HG02973 (cell line): ENCODE measurements at regions not wholly inside any gene's neighbourhood (a gene's known extent, or its start where the extent isn't known, plus 50 kb on each side); places are given as distances from the start of the nearest gene placed in this dataset.
"Not testable (repeated sequence)": the region's sequence is repeated elsewhere in the genome, so short reads cannot be mapped to it uniquely, and the experiment has no call there.

Source experiments
- ATAC-seq: cut with Tn5 transposase; IDR thresholded peaks from one replicate; pipeline ENCODE4 v1.9.1; 2021; ENCODE audit warnings: moderate library complexity; ENCODE audit not compliant: unreplicated experiment

- no peak for ATAC-seq
Observed at GRCh38 chr9:31144614-31145013, 1239.8 kb upstream of the ACO1 start.

DNA sequence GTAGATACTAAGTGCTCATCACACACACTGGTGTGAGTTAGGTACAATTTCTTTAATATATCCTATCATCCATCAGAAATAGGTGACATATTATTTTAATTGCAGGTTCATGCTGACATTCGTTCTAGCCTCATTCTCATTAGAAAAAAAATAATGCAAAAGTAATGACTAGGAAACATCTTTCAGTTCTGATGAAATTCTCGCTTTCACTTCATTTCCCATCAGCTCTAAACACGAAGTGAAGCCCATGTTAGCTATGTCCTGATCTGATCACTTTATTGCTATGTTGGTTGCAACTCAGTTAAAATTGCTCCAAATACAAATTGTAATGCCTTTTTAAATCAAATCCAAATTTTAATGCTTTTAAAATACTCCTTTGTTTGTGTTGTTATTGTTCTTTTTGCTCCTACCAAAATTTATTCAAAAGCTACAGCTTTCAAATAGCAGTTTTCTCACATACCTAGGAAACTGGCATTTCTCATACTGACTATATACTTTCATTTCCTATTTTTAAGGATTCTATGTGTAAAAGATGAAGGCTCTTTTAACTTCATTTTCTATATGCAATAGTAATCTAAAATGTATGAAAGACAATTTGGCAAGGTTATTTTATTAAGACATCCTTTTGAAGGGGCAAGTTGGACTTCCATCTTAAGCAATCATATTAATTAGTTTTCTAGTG is 1237.8 kb upstream of the ACO1 start:
- ATAC-seq, result peak; percentile 97

- ATAC-seq, result peak; percentile 84
Observed at GRCh38 chr9:31153250-31153840, 1231.1 kb upstream of the ACO1 start.

DNA sequence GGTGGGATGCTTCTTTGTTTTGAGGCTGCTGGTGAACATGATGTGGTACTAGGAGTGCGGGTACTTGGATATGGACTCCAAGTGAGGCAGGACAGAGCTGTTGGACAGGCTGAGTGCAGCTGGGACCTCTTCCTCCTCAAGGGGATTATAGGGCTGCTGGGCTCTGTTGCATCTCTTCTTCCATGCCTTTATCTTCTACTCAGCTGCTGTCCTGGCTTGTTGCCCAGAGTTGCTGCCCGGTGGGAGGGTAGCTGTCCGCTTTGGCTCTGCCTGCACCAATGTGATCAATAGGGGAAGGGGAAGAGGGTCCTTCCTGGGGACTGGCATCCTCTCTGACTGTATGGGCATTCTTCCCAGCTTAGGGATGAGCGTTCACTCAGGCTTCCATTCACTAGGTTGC is 1217.9 kb upstream of the ACO1 start:
- ATAC-seq, result no peak

GRCh38 chr9:31168161-31168560 is 1216.3 kb upstream of the ACO1 start:
- no peak for ATAC-seq

- no peak for ATAC-seq
Observed at GRCh38 chr9:31174681-31175080, 1209.8 kb upstream of the ACO1 start.

- no peak for ATAC-seq
Observed at GRCh38 chr9:31183866-31184265, 1200.6 kb upstream of the ACO1 start.

DNA sequence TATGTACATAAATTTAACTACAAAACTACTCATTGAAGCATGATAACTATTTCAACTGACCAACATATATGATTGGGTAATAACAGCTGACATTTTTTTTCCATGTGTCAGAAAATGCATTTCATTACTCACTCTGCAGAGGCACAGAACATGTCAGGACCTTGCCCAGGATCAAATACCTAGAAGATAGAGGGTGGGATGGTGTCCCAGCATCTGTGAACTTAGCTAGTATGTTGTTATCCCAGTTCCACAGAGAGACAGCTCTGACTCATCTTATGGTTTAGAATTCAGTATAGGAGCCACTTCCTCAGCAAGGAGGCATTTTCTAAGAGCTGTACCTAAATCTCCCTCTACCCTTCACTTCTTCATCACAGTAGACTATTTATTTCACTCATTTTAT is 1198.6 kb upstream of the ACO1 start:
- no peak for ATAC-seq

DNA sequence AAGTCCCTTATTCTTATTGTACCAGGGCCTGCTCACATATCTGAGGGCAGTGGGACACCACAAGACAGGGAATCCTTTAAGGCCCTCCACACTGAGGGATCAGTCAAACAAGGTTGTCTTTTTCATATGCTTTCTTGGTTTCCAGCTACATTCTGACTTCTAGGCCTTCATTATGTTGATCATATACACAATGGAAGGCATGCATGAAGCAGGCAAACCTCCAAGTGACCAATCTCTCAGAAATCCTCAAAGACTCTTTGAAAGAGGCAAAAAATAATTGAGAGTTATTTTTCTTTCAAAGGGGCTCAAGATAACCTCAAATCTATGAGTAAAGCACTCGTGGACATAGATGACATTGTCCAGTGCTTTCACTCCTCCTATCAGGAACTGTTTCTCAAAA is 1195.9 kb upstream of the ACO1 start:
- no peak for ATAC-seq

GRCh38 chr9:31210978-31211570 is 1173.4 kb upstream of the ACO1 start:
- no peak for ATAC-seq

GRCh38 chr9:31229976-31230375 is 1154.5 kb upstream of the ACO1 start:
- not testable (repeated sequence) for ATAC-seq

GRCh38 chr9:31232485-31232884 is 1152.0 kb upstream of the ACO1 start:
- no peak for ATAC-seq

GRCh38 chr9:31236344-31236743 is 1148.1 kb upstream of the ACO1 start:
- ATAC-seq, result no peak

DNA sequence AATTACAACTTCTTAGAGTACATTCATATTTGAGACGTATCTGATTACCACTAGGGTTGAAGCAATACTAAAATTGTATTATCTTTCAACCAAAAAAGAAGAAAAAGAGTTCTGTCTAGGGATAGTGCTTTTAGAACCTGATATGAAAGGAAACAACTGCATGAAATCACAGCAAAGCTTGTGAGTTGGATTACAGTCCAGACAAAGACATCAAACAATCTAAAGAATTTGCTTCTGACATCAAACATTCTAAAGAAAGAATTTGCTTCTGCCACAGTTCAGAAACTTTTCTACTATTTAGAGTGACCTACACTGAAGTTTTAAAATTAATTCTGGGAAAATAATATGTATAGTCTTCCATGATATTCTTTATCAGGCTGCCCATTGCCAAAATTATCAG is 1141.1 kb upstream of the ACO1 start:
- no peak for ATAC-seq

DNA sequence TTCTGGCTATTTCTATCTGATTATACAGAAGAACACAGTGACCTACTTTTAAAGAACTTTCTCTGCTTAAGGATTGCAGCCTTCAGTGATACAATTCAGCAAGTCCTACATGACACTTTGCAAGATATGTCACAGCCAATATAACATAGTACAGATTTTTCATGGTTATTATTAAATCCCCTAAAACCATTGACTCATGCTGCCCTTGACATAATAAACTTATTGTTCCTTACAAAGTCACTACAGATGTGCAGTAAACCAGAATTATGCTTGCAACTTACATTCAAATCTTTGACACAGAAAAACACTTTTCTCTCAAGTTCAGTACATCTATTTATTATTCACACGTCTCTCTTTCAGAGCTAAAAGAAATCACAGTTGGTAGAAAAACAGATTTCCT is 1136.3 kb upstream of the ACO1 start:
- ATAC-seq, result no peak

GRCh38 chr9:31251386-31251785 is 1133.1 kb upstream of the ACO1 start:
- no peak for ATAC-seq

DNA sequence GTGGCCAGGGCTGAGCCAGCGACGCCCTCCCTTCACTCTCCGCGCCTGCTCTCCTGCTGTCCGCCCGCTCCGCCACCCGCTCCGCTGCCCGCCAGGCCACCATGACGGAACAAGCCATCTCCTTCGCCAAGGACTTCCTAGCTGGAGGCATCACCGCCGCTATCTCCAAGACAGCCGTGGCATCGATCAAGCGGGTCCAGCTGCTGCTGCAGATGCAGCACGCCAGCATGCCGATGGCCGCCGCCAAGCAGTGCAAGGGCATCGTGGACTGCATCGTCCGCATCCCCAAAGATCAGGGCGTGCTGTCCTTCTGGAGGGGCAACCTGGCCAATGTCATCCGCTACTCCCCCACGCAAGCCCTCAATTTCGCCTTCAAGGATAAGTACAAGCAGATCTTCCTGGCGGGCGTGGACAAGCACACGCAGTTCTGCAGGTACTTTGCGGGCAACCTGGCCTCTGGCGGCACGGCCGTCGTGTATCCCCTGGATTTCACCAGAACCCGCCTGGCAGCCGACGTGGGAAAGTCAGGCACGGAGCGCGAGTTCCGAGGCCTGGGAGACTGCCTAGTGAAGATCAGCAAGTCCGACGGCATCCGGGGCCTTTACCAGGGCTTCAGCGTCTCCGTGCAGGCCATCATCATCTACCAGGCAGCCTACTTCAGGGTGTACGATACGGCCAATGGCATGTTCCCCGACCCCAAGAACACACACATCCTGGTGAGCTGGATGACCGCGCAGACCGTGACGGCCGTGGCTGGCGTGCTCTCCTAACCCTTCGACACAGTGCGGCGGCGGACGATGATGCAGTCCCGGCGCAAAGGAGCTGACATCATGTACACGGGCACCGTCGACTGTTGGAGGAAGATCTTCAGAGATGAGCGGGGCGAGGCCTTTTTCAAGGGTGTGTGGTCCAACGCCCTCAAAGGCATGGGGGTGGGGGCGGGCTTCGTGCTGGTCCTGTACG is 1130.4 kb upstream of the ACO1 start:
- no peak for ATAC-seq

DNA sequence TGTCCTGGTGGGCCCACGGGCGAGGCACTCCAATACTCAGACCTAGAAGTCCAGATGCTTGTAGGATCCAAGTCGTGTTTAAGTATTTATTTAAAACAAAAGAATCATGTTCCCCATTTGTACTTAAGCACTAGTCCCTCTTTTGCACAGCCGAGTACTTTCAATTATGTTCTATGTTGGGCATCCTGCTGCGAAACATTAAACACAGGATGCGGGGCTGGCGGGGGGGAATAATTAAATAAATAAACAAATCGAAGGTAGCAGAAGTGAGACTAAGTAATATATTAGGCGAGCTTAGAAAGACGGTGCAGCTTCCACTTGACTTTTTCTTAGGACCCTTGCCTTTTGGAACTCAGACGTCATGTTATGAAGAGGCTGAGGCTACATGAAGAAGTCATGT is 1129.2 kb upstream of the ACO1 start:
- no peak for ATAC-seq

DNA sequence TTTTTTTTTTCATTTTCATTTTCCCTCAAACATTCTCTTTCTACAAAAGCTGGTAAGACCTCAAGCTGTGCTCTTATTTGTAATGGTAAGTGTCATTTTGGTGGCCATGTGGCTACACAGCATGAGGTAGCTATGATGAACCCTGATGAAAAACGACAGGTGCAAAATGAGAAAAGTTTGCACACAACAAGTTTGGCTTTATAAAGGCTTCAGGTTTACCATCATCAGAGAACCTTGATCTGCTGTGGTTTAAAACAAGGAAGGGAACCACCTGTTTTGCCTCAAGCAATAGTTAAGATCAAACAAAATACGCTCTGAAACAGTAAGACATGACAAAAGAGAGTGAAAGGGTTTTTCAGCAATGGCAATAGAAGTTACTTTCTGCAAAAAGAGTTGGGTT is 1124.6 kb upstream of the ACO1 start:
- no peak for ATAC-seq

- ATAC-seq, result no peak
Observed at GRCh38 chr9:31272456-31273295, 1111.8 kb upstream of the ACO1 start.

- no peak for ATAC-seq
Observed at GRCh38 chr9:31275419-31275818, 1109.0 kb upstream of the ACO1 start.
